Thoracic aorta (tissue), 2 donors: ENCODE measurements at regions not wholly inside any gene's neighbourhood (a gene's known extent, or its start where the extent isn't known, plus 50 kb on each side); places are given as distances from the start of the nearest gene placed in this dataset.

Experiments
- ATAC-seq: fragments of 150-250 bp; one replicate; pipeline ENCODE4 v1.8.0; 2017; ENCODE audit warnings: low read depth; ENCODE audit not compliant: insufficient number of reproducible peaks, low FRiP score
- DNase-seq: peaks from one replicate; pipeline ENCODE4 v3.0.0-alpha.2; 2020; ENCODE audit warnings: low spot score
- H3K27ac ChIP-seq, 2 donors: fragments of 200-600 bp; sonication (generic); 1 replicate in 1 of 2; 2 replicates in 1 of 2; pipeline ENCODE4 v1.5.1; 2016; ENCODE audit warnings: mild to moderate bottlenecking in 2 of 2, moderate library complexity in 2 of 2
- H3K27me3 ChIP-seq: fragments of 200-600 bp; sonication (generic); replicated peaks from 2 replicates; pipeline ENCODE4 v1.6.0; 2016; ENCODE audit warnings: mild to moderate bottlenecking; ENCODE audit not compliant: insufficient read depth
- H3K36me3 ChIP-seq: fragments of 200-600 bp; sonication (generic); one replicate; pipeline ENCODE4 v1.5.1; 2016
- H3K4me1 ChIP-seq, 2 donors: fragments of 200-600 bp; sonication (generic); 1 replicate in 1 of 2; 2 replicates in 1 of 2; pipeline versions ENCODE4 v1.5.1 to v1.6.0; 2016; ENCODE audit warnings: low read depth in 2 of 2, mild to moderate bottlenecking in 1 of 2; ENCODE audit not compliant: control insufficient read depth in 1 of 2
- H3K4me3 ChIP-seq: fragments of 200-600 bp; sonication (generic); 2 replicates; pipeline ENCODE4 v1.5.1; 2016; ENCODE audit warnings: mild to moderate bottlenecking
- H3K9me3 ChIP-seq: fragments of 200-600 bp; sonication (generic); 2 replicates; pipeline ENCODE4 v1.5.1; 2016
- CTCF ChIP-seq: fragments of 200-600 bp; sonication (generic); IDR thresholded peaks from one replicate; pipeline ENCODE4 v1.5.1; 2019; ENCODE audit warnings: antibody characterized with exemption

GRCh38 chr20:52755744-52756143 is 216.4 kb upstream of the TSHZ2 start:
- no peaks in the 10 kb centered on the region for H3K4me1 ChIP-seq
- H3K36me3 ChIP-seq: no peaks in the 10 kb centered on the region
- no peak for TF ChIP-seq CTCF
- H3K27ac ChIP-seq: no peak overlapping the region
- no peaks in the 10 kb centered on the region for H3K27me3 ChIP-seq
- DNase-seq (no peak), ATAC-seq (no peak)
- H3K9me3 ChIP-seq: no peaks in the 10 kb centered on the region
- no peak overlapping the region for H3K4me3 ChIP-seq

- no peak for TF ChIP-seq CTCF
- H3K4me1 ChIP-seq: no peaks in the 10 kb centered on the region
- H3K27ac ChIP-seq: no peak overlapping the region
- DNase-seq: no peak
- H3K9me3 ChIP-seq: no peaks in the 10 kb centered on the region
- H3K27me3 ChIP-seq: no peaks in the 10 kb centered on the region
- no peak overlapping the region for H3K4me3 ChIP-seq
- ATAC-seq: no peak
- H3K36me3 ChIP-seq: no peaks in the 10 kb centered on the region
These were observed 217.8 kb upstream of the TSHZ2 start for GRCh38 chr20:52754366-52754765.

GRCh38 chr20:52752023-52752422 is 220.1 kb upstream of the TSHZ2 start:
- ATAC-seq (no peak), DNase-seq (no peak)

GRCh38 chr20:52751571-52751970 is 220.6 kb upstream of the TSHZ2 start:
- no peaks in the 10 kb centered on the region for H3K36me3 ChIP-seq
- no peaks in the 10 kb centered on the region for H3K27me3 ChIP-seq
- H3K4me1 ChIP-seq: no peaks in the 10 kb centered on the region
- ATAC-seq: no peak
- no peak overlapping the region for H3K27ac ChIP-seq
- no peaks in the 10 kb centered on the region for H3K9me3 ChIP-seq
- no peak for TF ChIP-seq CTCF
- H3K4me3 ChIP-seq: no peak overlapping the region
- DNase-seq: no peak

More at GRCh38 chr20:52752023-52752422, 220.1 kb upstream of the TSHZ2 start:
- Histone ChIP-seq H3K4me3 (no peak overlapping the region), H3K4me1 (no peaks in the 10 kb centered on the region), H3K27me3 (no peaks in the 10 kb centered on the region), H3K27ac (no peak overlapping the region), H3K36me3 (no peaks in the 10 kb centered on the region), H3K9me3 (no peaks in the 10 kb centered on the region)
- no peak for TF ChIP-seq CTCF

- ATAC-seq (no peak), DNase-seq (no peak)
- H3K27me3 ChIP-seq: no peaks in the 10 kb centered on the region
- no peak for TF ChIP-seq CTCF
- no peak overlapping the region for H3K4me3 ChIP-seq
- H3K4me1 ChIP-seq: no peaks in the 10 kb centered on the region
- H3K9me3 ChIP-seq: no peaks in the 10 kb centered on the region
- no peaks in the 10 kb centered on the region for H3K36me3 ChIP-seq
- no peak overlapping the region for H3K27ac ChIP-seq
These were observed 222.2 kb upstream of the TSHZ2 start for GRCh38 chr20:52749938-52750337.
